CD4-positive, alpha-beta T cell treated with Interleukin-15 for 4 hours (primary cell): ENCODE measurements at regions not wholly inside any gene's neighbourhood (a gene's known extent, or its start where the extent isn't known, plus 50 kb on each side); places are given as distances from the start of the nearest gene placed in this dataset.
"Not testable (repeated sequence)": the region's sequence is repeated elsewhere in the genome, so short reads cannot be mapped to it uniquely, and the experiment has no call there.

Source experiments
- DNase-seq: peaks from one replicate; pipeline ENCODE4 v3.0.0-alpha.2; 2020; ENCODE audit warnings: low spot score

- not testable (repeated sequence) for DNase-seq
Observed at GRCh38 chr15:47131450-47131849, 585.9 kb upstream of the SEMA6D start.

GRCh38 chr15:47135267-47135666, 582.0 kb upstream of the SEMA6D start:
- no peak for DNase-seq

- no peak for DNase-seq
Observed at GRCh38 chr15:47136236-47136635, 581.1 kb upstream of the SEMA6D start.

DNA sequence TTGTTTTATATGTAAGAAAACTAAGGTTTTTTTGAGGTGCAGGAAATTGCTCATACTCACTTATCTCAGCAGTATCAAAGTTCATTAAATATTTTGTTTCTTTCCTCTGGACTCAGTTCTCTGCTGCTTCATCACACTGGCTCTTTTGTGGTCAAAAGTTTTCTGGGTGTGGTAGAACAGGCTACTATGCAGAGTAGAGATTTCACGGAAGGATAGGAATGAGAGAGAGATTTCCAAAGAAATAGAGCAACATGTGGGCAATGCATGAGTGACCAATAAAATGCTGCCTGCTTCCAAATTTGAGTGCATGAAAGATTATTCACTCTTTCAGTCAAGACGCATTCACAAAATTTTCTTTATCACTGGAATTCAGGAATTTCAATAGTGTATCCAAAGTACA, 577.3 kb upstream of the SEMA6D start:
- DNase-seq: no peak

DNA sequence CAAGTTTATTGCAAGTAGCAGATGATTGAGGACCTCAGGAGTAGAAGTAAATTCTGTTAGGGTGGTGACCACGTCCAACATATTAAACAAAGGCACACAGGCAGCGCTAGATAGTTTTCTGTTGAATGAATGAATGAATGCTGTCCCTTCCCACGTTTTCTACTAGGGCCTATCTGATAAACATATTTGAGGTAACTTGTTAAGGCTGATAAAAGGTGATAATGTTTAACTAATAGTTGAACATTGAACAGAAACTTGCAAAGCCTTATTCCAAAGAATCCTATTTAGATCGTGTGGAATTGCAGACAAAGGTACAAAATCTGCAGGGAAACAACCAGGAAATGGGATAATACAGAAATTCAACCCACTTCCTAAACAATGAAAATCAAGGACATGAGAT, 559.5 kb upstream of the SEMA6D start:
- no peak for DNase-seq

DNA sequence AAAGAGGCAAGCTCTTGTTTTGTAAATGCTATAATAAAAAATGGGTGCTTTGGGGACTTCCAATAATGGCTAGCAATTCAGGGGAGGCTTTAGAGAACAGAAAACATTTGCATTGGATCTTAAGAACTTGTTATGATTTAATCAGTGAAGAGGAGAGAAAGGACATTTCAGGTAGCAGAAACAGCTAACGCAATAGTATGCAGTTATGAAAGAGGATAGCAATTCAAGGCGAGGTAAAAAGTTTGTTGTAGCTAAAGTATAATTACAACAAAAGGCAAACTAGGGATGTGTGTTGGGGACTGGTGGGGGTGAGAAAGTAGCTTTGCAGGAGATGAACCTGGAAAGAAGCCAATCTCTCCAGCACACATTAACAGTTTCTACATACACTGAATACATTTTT, 558.7 kb upstream of the SEMA6D start:
- DNase-seq: no peak

GRCh38 chr15:47177177-47177576, 540.1 kb upstream of the SEMA6D start:
- DNase-seq: no peak

- DNase-seq: no peak
Observed at GRCh38 chr15:47179988-47180387, 537.3 kb upstream of the SEMA6D start.

DNA sequence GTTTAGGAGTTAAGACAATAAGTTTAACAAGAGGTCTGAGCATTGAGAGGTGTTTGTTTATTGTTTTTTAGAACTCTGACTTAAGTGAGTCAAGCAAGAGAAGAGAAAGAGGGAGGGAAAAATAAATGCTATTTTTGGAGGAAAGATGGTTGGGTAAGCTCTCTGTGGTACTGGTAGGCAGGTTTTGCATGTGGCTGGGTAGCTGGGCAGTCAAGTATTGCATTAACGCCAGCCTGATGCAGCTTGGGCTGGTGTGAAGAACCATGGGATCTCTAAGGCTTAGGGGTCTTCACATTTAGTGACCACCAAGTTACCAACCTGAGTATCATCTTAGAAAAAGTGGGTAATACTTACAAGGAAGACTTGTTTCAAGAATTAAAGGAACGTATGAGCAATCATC, 534.5 kb upstream of the SEMA6D start:
- no peak for DNase-seq

DNA sequence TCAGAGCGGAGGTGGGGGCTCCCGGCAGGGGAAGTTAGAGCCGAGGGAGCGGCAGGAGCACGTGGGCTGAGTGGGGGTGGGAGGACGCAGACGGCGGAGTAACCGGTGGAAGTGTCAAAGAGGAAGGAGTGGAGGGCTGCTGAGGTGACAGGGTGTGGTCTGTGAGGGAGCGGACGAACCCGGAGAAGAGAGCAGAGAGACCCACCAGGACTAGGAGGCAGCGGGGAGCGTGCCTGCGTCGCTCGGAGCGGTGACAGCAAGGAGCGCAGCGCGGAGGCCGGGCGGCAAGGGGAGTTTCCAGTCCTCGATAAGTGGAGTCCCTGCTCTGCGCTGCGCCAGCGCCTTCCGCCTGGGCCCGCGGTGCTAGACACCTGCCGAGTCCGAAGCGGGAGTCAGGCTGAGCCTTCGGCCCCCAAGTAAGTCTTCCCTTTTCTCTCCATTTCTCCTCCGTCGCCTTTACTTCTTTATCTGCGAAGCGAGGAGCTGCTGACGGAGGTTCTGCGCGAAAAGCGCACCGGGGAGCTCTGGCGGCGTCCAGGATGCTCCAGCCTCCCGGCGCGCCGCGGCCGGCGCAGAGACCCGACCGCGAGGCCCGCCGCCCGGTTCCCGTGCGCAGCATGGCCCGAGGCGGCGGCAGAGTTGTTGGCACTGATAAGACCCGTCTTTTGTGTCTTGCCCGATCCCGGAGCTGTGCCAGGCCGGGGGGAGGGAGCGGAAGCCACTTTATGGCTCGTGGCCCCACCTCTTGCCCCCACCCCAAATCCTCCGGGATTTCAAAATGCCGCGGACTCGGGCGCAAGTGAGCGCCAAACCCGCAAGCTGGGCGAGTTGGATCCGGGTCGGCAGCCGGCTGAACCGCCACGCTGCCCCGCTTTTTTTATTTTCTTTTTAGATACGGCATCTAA, 533.0 kb upstream of the SEMA6D start:
- no peak for DNase-seq

GRCh38 chr15:47184908-47185801, 532.1 kb upstream of the SEMA6D start:
- no peak for DNase-seq

DNA sequence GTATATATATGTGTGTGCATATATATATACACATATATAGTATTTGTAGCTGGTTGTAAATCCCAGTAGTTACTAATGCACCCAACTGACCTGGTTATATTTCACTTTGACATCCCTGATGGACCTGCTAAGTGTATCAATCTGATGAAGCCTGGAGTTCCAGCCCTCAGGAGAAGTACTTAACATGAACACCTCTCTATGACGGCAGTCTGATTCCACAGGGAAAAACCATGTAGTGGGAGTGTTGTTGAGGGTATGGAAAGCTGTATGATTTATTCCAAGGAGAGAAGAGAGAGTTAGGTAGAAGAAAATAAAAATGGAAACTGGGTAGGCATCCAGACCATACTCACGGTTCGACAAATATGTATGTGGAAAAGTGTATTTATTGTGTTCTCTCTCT, 531.2 kb upstream of the SEMA6D start:
- no peak for DNase-seq

- no peak for DNase-seq
Observed at GRCh38 chr15:47188758-47189507, 528.4 kb upstream of the SEMA6D start.

GRCh38 chr15:47194718-47195117, 522.6 kb upstream of the SEMA6D start:
- no peak for DNase-seq

GRCh38 chr15:47196048-47196447, 521.3 kb upstream of the SEMA6D start:
- peak; percentile 22 for DNase-seq

DNA sequence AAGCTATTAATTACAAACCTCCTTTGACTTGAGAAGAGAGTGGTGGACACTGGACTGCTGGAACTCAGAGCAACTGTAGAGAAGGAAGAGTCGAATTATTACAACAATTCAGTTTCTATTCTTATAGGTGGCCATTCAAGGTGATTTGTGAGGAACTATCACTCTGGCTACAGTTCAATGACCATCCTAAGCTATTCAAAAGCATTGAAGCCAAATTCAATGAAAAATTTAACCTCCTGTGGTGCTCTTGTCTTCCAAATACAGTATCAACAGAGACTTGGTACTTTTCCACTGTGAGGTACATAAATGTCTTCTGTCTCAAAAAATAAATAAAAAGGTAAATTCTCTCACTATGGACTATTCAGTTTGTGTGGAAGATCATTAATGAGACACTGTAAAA, 513.3 kb upstream of the SEMA6D start:
- DNase-seq: no peak

GRCh38 chr15:47206358-47206978, 510.8 kb upstream of the SEMA6D start:
- no peak for DNase-seq

DNA sequence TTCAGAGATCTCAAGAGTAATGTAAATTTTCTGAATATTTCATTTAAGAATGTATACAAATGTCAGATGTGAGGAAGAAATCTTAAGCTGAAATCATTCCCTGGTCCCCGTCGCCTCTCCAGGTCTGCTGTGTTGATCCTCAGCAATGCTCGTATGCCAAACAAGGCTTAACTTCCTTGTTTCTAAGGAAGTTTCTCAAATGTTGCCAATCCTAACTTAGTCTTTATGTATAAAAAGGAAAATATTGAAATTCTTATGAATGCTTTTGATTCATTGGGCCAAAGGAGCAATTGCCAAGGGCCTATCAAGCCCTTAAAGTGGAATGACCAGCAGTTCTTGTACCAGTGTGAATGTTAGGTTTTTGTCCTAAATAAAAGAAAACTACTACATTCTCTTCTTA, 507.7 kb upstream of the SEMA6D start:
- DNase-seq: no peak

DNA sequence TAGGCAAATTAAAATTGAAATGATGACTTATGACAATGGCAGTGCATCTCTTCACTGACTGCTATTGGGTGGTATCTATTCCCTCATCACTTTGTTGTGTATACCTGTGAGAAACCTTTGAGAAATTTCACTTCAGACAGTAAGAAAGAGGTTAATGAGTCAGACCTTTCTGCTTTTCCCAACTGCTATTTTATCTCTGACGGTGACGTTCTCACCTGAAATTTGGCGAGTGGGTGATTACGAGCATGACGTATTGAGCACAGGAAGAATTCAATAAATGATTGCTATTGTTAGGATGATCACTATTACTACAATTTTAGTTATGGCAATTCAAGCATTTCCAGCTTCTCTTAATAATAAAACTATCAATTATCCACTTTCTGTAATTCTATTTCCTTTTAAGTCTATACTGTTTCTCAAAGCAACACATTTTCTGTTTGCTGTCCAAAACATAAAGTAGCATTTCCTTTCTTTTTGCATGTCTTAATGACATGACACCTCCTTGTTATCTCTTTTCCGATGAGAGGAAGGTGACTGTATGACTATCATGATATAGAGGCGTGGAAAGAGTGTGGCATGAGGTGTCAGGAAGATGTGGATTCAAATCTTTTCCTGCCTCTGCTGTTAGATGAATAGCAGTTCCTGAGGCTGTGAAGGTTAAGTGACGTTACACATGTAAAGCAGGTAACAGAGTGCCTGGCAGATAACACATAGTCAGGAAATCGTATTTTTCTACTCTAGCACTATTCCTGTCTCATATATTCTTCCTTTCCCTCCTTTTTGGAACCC, 504.9 kb upstream of the SEMA6D start:
- DNase-seq: no peak

DNA sequence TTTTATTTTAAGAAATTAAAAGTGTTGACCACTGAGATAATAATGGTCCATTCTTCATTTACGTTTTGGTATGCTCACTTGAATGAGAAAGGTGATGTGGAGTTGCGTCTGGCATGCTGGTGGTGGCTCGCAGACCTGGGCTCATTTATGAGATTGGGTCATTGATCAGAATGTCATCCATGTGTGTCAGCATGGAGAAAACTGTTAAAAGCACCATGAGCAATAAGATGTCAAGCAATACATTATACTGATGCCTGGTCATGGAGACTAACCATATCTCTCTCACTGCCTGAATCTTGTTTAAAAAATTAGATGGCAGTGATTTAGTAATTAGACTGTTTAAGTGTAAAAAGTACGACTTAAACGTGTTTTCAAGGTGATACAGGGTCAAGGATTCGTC, 503.4 kb upstream of the SEMA6D start:
- no peak for DNase-seq

- no peak for DNase-seq
Observed at GRCh38 chr15:47218295-47218694, 499.0 kb upstream of the SEMA6D start.
